ENCODE measurements at regions not wholly inside any gene's neighbourhood (a gene's known extent, or its start where the extent isn't known, plus 50 kb on each side); places are given as distances from the start of the nearest gene placed in this dataset.

GRCh38 chr15:70447928-70448698 lies 315.2 kb downstream of the UACA start:
- H3F3A ChIP-seq (ENCODE audit: low read depth): peaks cover 12% of the 10 kb centered on the region
- H3K27me3 Mint-ChIP-seq (ENCODE audit: insufficient read depth, low read depth): peaks cover 17% of the 10 kb centered on the region
- H3K79me2 ChIP-seq (ENCODE audit: low read depth): no peaks in the 10 kb centered on the region
- H2AFZ ChIP-seq (replicated peaks): no peak overlapping the region
- no peak for TF ChIP-seq EZH2phosphoT487 (IDR thresholded peaks at IDR 0.05)
- no peak for TF ChIP-seq EZH2 (IDR thresholded peaks at IDR 0.05)
- TF ChIP-seq CTCF (IDR thresholded peaks at IDR 0.05): no peak
- no peaks in the 10 kb centered on the region for H3K9me3 ChIP-seq (ENCODE audit: low read depth)
- H3K27me3 ChIP-seq: peaks cover 22% of the 10 kb centered on the region
- no peak overlapping the region for H3K4me3 Mint-ChIP-seq
- no peak for DNase-seq (ENCODE audit: low spot score)
- peaks cover 23% of the 10 kb centered on the region for H3K4me1 Mint-ChIP-seq
- no peaks in the 10 kb centered on the region for H3K9me3 Mint-ChIP-seq
- H3K36me3 ChIP-seq: no peaks in the 10 kb centered on the region
- H3K27ac Mint-ChIP-seq: no peak overlapping the region
- H3K4me2 ChIP-seq: no peak overlapping the region
- H3K27ac ChIP-seq: no peak overlapping the region
- H3K36me3 Mint-ChIP-seq: no peaks in the 10 kb centered on the region
- no peaks in the 10 kb centered on the region for H4K20me1 ChIP-seq (ENCODE audit: low read depth)
- no peak overlapping the region for H3K9ac ChIP-seq
- peaks cover 17% of the 10 kb centered on the region for H3K4me1 ChIP-seq
- no peak overlapping the region for H3K4me3 ChIP-seq

- H3K27ac Mint-ChIP-seq: no peak overlapping the region
- H2AFZ ChIP-seq (replicated peaks): no peak overlapping the region
- peaks cover 17% of the 10 kb centered on the region for H3K27me3 Mint-ChIP-seq (ENCODE audit: insufficient read depth, low read depth)
- H3K4me1 ChIP-seq: peaks cover 20% of the 10 kb centered on the region
- no peak overlapping the region for H3K4me3 ChIP-seq
- H3K27me3 ChIP-seq: peaks cover 20% of the 10 kb centered on the region
- no peaks in the 10 kb centered on the region for H3K36me3 Mint-ChIP-seq
- H3K27ac ChIP-seq: no peak overlapping the region
- no peaks in the 10 kb centered on the region for H3K9me3 ChIP-seq (ENCODE audit: low read depth)
- H3K9ac ChIP-seq: no peak overlapping the region
- peaks cover 27% of the 10 kb centered on the region for H3K4me1 Mint-ChIP-seq
- no peaks in the 10 kb centered on the region for H3K79me2 ChIP-seq (ENCODE audit: low read depth)
- H3K36me3 ChIP-seq: no peaks in the 10 kb centered on the region
- no peak for DNase-seq (ENCODE audit: low spot score)
- H3K4me2 ChIP-seq: no peak overlapping the region
- TF ChIP-seq EZH2 (IDR thresholded peaks at IDR 0.05) (no peak), EZH2phosphoT487 (IDR thresholded peaks at IDR 0.05) (no peak), CTCF (IDR thresholded peaks at IDR 0.05) (no peak)
- H4K20me1 ChIP-seq (ENCODE audit: low read depth): no peaks in the 10 kb centered on the region
- peaks cover 12% of the 10 kb centered on the region for H3F3A ChIP-seq (ENCODE audit: low read depth)
- H3K4me3 Mint-ChIP-seq: no peak overlapping the region
- H3K9me3 Mint-ChIP-seq: no peaks in the 10 kb centered on the region
Observed at GRCh38 chr15:70447521-70447920, 315.8 kb downstream of the UACA start.

GRCh38 chr15:70447081-70447480 lies 316.3 kb downstream of the UACA start:
- Histone ChIP-seq H4K20me1 (ENCODE audit: low read depth) (no peaks in the 10 kb centered on the region), H3K79me2 (ENCODE audit: low read depth) (no peaks in the 10 kb centered on the region), H3K27me3 (peaks cover 16% of the 10 kb centered on the region), H3F3A (ENCODE audit: low read depth) (peaks cover 7% of the 10 kb centered on the region), H3K4me3 (no peak overlapping the region), H3K27ac (no peak overlapping the region), H2AFZ (replicated peaks) (no peak overlapping the region), H3K9ac (no peak overlapping the region), H3K36me3 (no peaks in the 10 kb centered on the region), H3K4me2 (no peak overlapping the region), H3K9me3 (ENCODE audit: low read depth) (no peaks in the 10 kb centered on the region), H3K4me1 (peaks cover 15% of the 10 kb centered on the region)
- no peak for DNase-seq (ENCODE audit: low spot score)
- no peak overlapping the region for H3K4me3 Mint-ChIP-seq
- H3K9me3 Mint-ChIP-seq: no peaks in the 10 kb centered on the region
- peaks cover 27% of the 10 kb centered on the region for H3K4me1 Mint-ChIP-seq
- TF ChIP-seq EZH2phosphoT487 (IDR thresholded peaks at IDR 0.05): no peak
- TF ChIP-seq EZH2 (IDR thresholded peaks at IDR 0.05): no peak
- H3K27me3 Mint-ChIP-seq (ENCODE audit: insufficient read depth, low read depth): peaks cover 21% of the 10 kb centered on the region
- no peaks in the 10 kb centered on the region for H3K36me3 Mint-ChIP-seq
- peak overlapping the region; percentile 66 for H3K27ac Mint-ChIP-seq
